Activated CD4-positive, alpha-beta T cell treated with anti-CD3 and anti-CD28 coated beads for 36 hours (primary cell): ENCODE measurements at regions not wholly inside any gene's neighbourhood (a gene's known extent, or its start where the extent isn't known, plus 50 kb on each side); places are given as distances from the start of the nearest gene placed in this dataset.

Source experiments
- ATAC-seq: fragments of 200-7000 bp; cut with Tn5 transposase; one replicate; pipeline ENCODE4 v1.10.0; 2021; ENCODE audit warnings: mild to moderate bottlenecking, moderate library complexity
- CTCF ChIA-PET: fragments of 350-600 bp; sonication (Branson Sonifier 250); formaldehyde crosslinking; loops from one replicate; lab custom pipeline; 2021; ENCODE audit warnings: antibody characterized with exemption; lab: Charles Lee
- POLR2A ChIA-PET: fragments of 350-600 bp; sonication (Branson Sonifier 250); formaldehyde crosslinking; loops from one replicate; lab custom pipeline; 2021; ENCODE audit warnings: antibody characterized with exemption, inconsistent platforms; lab: Charles Lee
- DNase-seq: peaks from one replicate; pipeline ENCODE4 v3.0.0-alpha.2; 2020
- H3K27ac Mint-ChIP-seq: one replicate; pipeline ENCODE4 v1.8.0; 2021; ENCODE audit warnings: mixed read lengths
- H3K27me3 Mint-ChIP-seq: one replicate; pipeline ENCODE4 v1.8.0; 2021; ENCODE audit warnings: mixed read lengths
- H3K36me3 Mint-ChIP-seq: one replicate; pipeline ENCODE4 v1.8.0; 2021; ENCODE audit warnings: low read depth, mixed read lengths
- H3K4me1 Mint-ChIP-seq: one replicate; pipeline ENCODE4 v1.8.0; 2021; ENCODE audit warnings: mixed read lengths
- H3K4me3 Mint-ChIP-seq: one replicate; pipeline ENCODE4 v1.8.0; 2021; ENCODE audit warnings: mild to moderate bottlenecking, moderate library complexity, mixed read lengths
- H3K9me3 Mint-ChIP-seq: one replicate; pipeline ENCODE4 v1.8.0; 2021; ENCODE audit warnings: low read depth, mixed read lengths
- intact Hi-C, 2 experiments: fragments of 100-400 bp; cut with DNase I in 1 of 2; cut with micrococcal nuclease in 1 of 2; formaldehyde crosslinking; loops; one replicate each; pipeline versions ENCODE4 v1.14.2 to v1.15.1; 2022 to 2024; cut with DNase I, micrococcal nuclease

DNA sequence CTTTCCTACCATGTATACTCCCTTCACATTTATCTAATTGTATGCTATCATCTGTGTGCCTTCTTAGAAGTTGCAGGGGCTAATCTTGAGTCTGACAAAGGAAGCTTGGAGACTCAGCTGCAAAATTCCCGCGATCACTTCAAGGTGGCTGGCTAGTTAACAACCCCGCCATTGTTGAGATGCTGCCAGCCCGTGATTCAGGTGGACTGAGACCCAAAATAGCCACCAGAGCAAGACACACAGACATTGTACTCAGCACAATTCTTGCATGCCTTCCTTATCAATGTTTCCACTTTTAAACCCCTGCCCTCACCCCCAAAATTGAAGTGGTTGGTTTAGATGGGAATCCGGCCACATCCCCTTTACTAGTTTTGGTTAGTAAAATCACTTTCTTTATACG, 225.8 kb upstream of the ZNF717 start:
- Mint-ChIP-seq H3K27me3 (no peaks in the 10 kb centered on the region), H3K36me3 (no peaks in the 10 kb centered on the region), H3K4me1 (no peaks in the 10 kb centered on the region), H3K9me3 (peaks cover 10% of the 10 kb centered on the region), H3K4me3 (no peak overlapping the region), H3K27ac (no peak overlapping the region)
- DNase-seq = no peak
- CTCF ChIA-PET = no interaction called here
- intact Hi-C loops = no loop called here
- ATAC-seq = no peak
- POLR2A ChIA-PET = no interaction called here

DNA sequence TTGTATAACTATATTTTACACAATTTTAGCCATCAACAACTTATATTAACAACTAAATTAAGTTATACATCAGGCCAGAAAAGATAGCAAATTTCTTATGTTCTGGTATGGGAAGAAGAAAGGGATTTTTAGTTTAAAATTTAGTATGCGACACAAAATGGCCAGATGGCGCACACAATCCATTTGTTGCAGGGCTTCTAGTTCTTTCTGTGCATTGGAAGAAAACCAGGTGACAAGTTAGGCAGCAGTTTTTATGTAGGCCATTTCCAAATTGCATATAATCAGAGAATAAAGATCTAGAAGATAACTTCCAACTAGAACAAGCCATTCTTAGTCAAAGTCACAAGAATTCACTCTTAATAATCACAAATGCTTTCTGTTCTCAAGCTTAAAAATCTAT, 230.1 kb upstream of the ZNF717 start:
- no peak overlapping the region for H3K4me3 Mint-ChIP-seq
- no peak for ATAC-seq
- H3K36me3 Mint-ChIP-seq = no peaks in the 10 kb centered on the region
- no peak for DNase-seq
- intact Hi-C loops = no loop called here
- H3K27me3 Mint-ChIP-seq = no peaks in the 10 kb centered on the region
- POLR2A ChIA-PET = no interaction called here
- peaks cover 8% of the 10 kb centered on the region for H3K9me3 Mint-ChIP-seq
- CTCF ChIA-PET = no interaction called here
- H3K4me1 Mint-ChIP-seq = no peaks in the 10 kb centered on the region
- no peak overlapping the region for H3K27ac Mint-ChIP-seq

DNA sequence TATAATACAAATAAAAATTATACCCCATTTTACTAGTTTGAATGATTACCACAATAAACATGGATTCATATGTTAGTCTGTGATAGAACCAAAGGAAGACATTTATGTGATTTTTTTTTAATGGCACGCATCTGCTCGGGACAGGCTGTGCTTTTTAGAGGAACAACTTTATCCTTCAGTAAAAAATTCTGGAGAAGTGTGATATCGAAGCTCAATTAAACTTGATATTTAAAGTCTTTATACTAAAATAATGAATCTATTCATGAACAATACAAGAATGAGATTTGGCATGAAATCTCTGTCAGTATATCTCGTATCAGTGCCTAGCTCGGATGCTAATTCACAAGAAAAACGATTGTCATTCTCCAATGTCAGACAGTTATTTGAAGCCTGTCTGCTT, 230.8 kb upstream of the ZNF717 start:
- DNase-seq = no peak
- ChIA-PET POLR2A (no interaction called here), CTCF (no interaction called here)
- H3K36me3 Mint-ChIP-seq = no peaks in the 10 kb centered on the region
- peaks cover 13% of the 10 kb centered on the region for H3K9me3 Mint-ChIP-seq
- no peak for ATAC-seq
- H3K27me3 Mint-ChIP-seq = no peaks in the 10 kb centered on the region
- intact Hi-C loops = no loop called here
- H3K4me3 Mint-ChIP-seq = no peak overlapping the region
- H3K4me1 Mint-ChIP-seq = no peaks in the 10 kb centered on the region
- H3K27ac Mint-ChIP-seq = no peak overlapping the region

DNA sequence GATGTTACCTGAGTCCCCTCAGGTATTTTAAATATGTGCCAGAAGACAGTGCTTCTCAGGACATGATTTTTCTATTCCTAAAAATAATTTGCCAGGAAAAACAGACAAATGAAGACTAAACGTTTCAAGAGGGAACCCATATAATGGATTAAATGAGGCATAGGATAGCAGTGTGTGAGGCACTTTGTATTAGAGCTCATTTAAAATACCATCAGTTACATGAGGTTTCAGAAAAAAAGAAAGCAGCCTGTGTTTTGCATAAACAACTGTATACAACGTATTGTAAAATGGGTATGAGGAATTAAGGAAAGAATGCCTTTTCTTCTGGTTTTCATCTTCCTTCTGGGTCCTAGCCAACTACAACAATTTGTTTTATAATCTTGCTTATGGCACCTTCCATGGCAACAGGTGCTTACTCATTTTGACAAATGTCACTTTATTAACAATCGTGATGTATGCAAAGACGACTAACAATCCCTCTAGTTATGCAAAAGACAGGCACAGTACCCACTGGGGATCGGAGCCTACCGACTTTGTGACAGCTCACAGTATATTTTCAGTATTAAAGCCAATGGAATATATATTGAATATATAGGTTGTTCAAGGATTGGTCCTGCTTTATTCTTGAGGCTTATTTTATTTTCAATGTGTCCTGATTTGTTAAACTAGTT, 231.6 kb upstream of the ZNF717 start:
- Mint-ChIP-seq H3K27ac (no peak overlapping the region), H3K4me3 (no peak overlapping the region), H3K4me1 (no peaks in the 10 kb centered on the region), H3K36me3 (no peaks in the 10 kb centered on the region), H3K27me3 (no peaks in the 10 kb centered on the region), H3K9me3 (peaks cover 13% of the 10 kb centered on the region)
- ChIA-PET CTCF (no interaction called here), POLR2A (no interaction called here)
- ATAC-seq = no peak
- intact Hi-C loops = no loop called here
- DNase-seq = no peak

DNA sequence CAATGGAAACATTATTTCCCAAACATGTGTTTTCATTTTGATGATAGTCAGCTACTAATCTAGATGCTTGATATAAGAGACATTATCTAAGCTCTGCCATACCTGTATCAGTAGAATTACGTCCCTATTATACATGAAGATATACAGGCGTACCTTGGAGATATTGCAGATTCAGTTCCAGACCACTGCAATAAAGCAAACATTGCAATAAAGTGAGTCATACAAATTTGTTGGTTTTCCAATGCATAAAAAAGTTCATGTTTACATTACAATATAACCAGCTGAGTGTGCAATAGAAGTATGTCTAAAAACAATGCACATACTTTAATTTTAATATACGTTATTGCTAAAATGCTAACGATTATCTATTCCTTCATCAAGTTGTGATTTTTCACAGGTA, 236.0 kb upstream of the ZNF717 start:
- no peaks in the 10 kb centered on the region for H3K27me3 Mint-ChIP-seq
- ChIA-PET CTCF (no interaction called here), POLR2A (no interaction called here)
- H3K4me3 Mint-ChIP-seq = no peak overlapping the region
- DNase-seq (no peak), ATAC-seq (no peak)
- intact Hi-C loops = no loop called here
- H3K36me3 Mint-ChIP-seq = no peaks in the 10 kb centered on the region
- H3K9me3 Mint-ChIP-seq = peaks cover 11% of the 10 kb centered on the region
- H3K27ac Mint-ChIP-seq = no peak overlapping the region
- H3K4me1 Mint-ChIP-seq = no peaks in the 10 kb centered on the region

DNA sequence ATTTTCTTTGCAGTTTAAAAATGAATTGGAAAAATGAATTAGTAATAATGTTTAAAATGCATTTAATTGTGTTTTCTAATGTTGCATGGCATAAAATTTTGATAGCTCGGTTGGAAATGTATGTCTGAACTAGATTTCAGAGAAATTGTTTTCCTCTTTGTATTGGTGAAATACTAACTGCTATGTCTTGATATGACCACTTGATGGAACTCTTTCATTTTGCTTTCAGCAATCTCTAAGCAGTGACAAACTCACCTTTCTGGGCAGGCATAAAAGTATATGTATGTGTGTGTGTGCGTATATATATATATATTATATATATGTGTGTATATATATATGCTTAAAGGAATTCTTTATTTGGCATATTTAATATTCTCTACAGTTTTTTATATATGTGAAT, 239.3 kb upstream of the ZNF717 start:
- no peak for DNase-seq
- ChIA-PET POLR2A (no interaction called here), CTCF (interaction anchor here (0.9 kb wide), 1 partner anchor 20 kb away, joined by 3 read pairs; no protein-coding TSS in a partner anchor)
- H3K4me3 Mint-ChIP-seq = no peak overlapping the region
- H3K36me3 Mint-ChIP-seq = no peaks in the 10 kb centered on the region
- H3K27me3 Mint-ChIP-seq = no peaks in the 10 kb centered on the region
- peaks cover 10% of the 10 kb centered on the region for H3K9me3 Mint-ChIP-seq
- intact Hi-C loops = no loop called here
- ATAC-seq = no peak
- H3K27ac Mint-ChIP-seq = no peak overlapping the region
- H3K4me1 Mint-ChIP-seq = no peaks in the 10 kb centered on the region

DNA sequence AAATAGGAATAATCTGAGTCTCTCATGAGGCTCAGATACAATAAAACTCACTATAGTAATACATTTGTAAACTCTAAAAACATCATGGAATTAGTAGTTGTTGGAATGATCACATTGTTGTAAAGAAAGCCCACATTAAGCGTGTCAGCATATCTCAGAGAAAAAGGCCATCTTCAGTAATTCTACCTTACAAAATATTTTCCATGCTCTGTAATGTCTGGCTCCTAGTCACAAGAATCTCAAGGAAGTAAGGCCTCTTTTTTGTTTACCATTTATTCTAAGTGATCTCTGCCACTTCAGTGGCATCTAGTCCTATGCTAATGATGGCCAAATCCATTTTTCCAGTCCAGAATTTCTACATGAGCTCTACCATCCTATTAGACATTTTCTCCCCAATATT, 240.2 kb upstream of the ZNF717 start:
- Mint-ChIP-seq H3K9me3 (peaks cover 9% of the 10 kb centered on the region), H3K36me3 (no peaks in the 10 kb centered on the region), H3K27me3 (no peaks in the 10 kb centered on the region), H3K4me3 (no peak overlapping the region), H3K27ac (no peak overlapping the region), H3K4me1 (no peaks in the 10 kb centered on the region)
- POLR2A ChIA-PET = no interaction called here
- ATAC-seq = no peak
- intact Hi-C loops = no loop called here
- DNase-seq = no peak
- CTCF ChIA-PET = interaction anchor here (0.9 kb wide), 1 partner anchor 19 kb away, joined by 3 read pairs; no protein-coding TSS in a partner anchor

DNA sequence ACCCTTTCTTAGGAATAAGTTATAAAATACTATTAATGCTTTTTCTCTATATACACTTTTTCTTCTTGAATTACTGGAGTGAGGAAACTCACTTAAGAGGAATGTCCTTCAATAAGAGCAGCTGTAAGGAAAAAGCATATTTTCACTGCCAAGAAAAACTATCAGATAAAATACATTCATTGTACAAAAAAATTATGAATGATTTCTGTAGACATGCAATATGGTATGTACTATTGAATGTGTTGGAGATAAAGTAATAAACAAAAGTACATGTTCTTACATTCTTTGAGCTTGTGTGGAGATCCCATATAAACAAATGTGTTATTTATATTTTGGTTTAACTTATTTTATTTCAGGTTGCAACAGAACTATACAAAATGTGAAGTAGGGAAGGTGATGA, 241.0 kb upstream of the ZNF717 start:
- POLR2A ChIA-PET = no interaction called here
- no peak overlapping the region for H3K27ac Mint-ChIP-seq
- intact Hi-C loops = no loop called here
- H3K36me3 Mint-ChIP-seq = no peaks in the 10 kb centered on the region
- no peak overlapping the region for H3K4me3 Mint-ChIP-seq
- H3K9me3 Mint-ChIP-seq = peaks cover 5% of the 10 kb centered on the region
- H3K4me1 Mint-ChIP-seq = no peaks in the 10 kb centered on the region
- DNase-seq (no peak), ATAC-seq (no peak)
- CTCF ChIA-PET = interaction anchor here (0.8 kb wide), 1 partner anchor 18 kb away, joined by 3 read pairs; no protein-coding TSS in a partner anchor
- no peaks in the 10 kb centered on the region for H3K27me3 Mint-ChIP-seq

DNA sequence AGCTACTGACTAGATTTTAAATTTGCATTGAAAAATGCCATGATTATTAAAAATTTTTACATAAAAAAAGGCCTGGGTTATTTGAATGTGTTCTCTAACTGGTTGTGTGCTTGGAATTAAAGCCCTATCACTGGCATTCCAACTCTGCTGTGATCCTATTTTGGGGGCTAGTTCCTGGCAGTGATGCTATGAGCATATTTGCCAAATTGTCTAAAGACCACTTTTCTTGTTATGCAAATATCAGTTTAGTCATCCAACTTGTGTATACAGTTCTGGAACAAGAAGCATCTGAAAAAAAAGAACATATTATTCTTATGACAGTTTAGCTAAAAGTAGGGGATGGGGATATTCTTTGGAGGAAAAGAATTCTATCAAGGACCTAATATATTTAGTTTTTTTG, 243.4 kb upstream of the ZNF717 start:
- POLR2A ChIA-PET = no interaction called here
- Mint-ChIP-seq H3K27me3 (no peaks in the 10 kb centered on the region), H3K4me1 (no peaks in the 10 kb centered on the region), H3K27ac (no peak overlapping the region), H3K9me3 (peaks cover 5% of the 10 kb centered on the region), H3K4me3 (no peak overlapping the region), H3K36me3 (no peaks in the 10 kb centered on the region)
- ATAC-seq (no peak), DNase-seq (no peak)
- intact Hi-C loops = no loop called here
- CTCF ChIA-PET = no interaction called here

DNA sequence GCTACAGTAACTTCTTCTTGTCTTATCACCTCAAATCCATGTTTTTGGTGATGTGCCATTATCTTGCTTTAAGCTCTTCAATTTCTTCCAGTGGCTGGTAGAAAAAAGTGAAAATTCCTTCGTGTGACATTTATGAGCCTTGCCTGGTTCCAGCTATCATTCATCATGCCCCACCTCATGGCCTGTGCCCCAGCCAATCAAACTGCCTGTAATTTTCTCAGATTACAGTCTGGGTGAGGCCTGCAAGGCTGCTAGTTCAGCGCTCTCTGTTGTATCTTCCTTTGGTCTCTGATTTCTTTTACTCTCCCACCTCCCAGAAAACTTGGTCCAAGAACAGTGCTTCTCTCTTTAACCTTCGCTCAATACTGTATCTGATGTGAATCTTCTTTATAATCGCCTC, 249.3 kb upstream of the ZNF717 start:
- Mint-ChIP-seq H3K4me3 (no peak overlapping the region), H3K27ac (no peak overlapping the region), H3K27me3 (no peaks in the 10 kb centered on the region), H3K36me3 (no peaks in the 10 kb centered on the region), H3K9me3 (peaks cover 8% of the 10 kb centered on the region), H3K4me1 (no peaks in the 10 kb centered on the region)
- DNase-seq = no peak
- POLR2A ChIA-PET = no interaction called here
- intact Hi-C loops = no loop called here
- CTCF ChIA-PET = no interaction called here
- no peak for ATAC-seq

DNA sequence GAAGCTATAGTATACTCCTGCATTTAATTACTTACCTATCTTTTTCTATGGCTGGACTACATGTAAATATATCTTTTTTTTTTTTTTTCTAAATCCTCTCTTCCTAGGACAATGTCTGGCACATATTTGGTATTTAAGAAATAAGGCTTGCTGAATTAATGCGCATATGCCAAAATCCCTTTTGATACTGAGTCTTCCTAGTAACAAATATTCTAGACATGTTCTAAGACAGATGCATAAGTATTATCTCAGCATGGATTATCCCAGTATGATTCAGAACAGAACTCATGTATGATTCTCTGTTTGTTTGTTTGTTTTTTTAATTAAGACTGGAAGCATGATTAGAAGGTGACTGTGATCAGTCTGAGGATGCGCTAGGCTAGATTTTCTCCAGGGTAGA, 249.8 kb upstream of the ZNF717 start:
- ATAC-seq = no peak
- Mint-ChIP-seq H3K4me3 (no peak overlapping the region), H3K4me1 (no peaks in the 10 kb centered on the region), H3K36me3 (no peaks in the 10 kb centered on the region), H3K27ac (no peak overlapping the region), H3K9me3 (peaks cover 8% of the 10 kb centered on the region), H3K27me3 (no peaks in the 10 kb centered on the region)
- intact Hi-C loops = no loop called here
- CTCF ChIA-PET = no interaction called here
- POLR2A ChIA-PET = no interaction called here
- DNase-seq = no peak

DNA sequence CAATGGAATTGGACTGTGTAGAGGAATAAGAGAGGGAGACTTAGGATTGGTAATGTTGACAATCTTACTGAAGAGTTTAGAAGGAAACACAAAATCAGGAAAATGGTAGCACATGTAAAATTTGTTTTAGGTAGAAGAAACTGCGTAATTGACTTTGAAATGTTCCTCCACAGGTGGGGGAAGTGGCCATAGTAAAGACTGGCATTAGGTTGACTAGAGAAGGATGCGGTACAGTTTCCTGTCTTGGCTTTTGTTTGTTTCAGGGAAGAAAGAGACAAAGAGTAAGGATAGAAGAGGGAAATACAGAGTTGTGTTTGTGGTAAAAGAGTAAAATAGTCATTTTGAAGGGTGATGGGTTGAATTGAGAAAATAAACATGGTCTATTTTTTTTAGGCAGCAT, 253.6 kb upstream of the ZNF717 start:
- Mint-ChIP-seq H3K27me3 (no peaks in the 10 kb centered on the region), H3K27ac (no peak overlapping the region), H3K4me1 (no peaks in the 10 kb centered on the region), H3K36me3 (no peaks in the 10 kb centered on the region), H3K4me3 (no peak overlapping the region), H3K9me3 (peaks cover 3% of the 10 kb centered on the region)
- intact Hi-C loops = no loop called here
- DNase-seq = no peak
- ATAC-seq = no peak
- CTCF ChIA-PET = no interaction called here
- POLR2A ChIA-PET = no interaction called here
